ENCODE measurements at regions not wholly inside any gene's neighbourhood (a gene's known extent, or its start where the extent isn't known, plus 50 kb on each side); places are given as distances from the start of the nearest gene placed in this dataset.

DNA sequence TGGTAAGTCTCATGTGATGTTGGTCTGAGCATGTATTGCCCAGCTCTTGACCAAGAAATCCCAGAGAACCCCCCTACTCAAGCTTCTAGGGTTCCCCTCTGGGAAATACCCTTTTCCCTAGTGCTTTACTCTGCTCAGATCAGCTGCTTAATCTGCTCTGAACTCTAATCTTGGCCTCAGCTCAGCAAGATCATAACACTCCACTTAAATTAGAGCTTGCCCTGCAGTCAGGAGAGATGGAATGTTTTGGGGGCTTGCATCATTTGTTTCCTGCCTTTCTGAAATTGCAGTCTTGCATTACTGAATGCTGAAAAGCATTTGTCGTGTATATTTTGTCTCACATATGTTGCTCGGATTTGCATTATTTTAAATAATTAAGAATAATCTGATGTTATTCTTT, 1153.6 kb downstream of the FSTL5 start:
- intact Hi-C loops (cut with micrococcal nuclease), result no loop called here
- no peak overlapping the region for H3K27ac Mint-ChIP-seq (ENCODE audit: low read depth, unreplicated experiment)
- H3K4me1 Mint-ChIP-seq (ENCODE audit: insufficient read depth, unreplicated experiment), result no peaks in the 10 kb centered on the region
- BruUV-seq (replicated peaks), result no TSS peak
- H3K9me3 Mint-ChIP-seq (ENCODE audit: unreplicated experiment), result no peaks in the 10 kb centered on the region
- H3K36me3 Mint-ChIP-seq (ENCODE audit: insufficient read depth, unreplicated experiment), result no peaks in the 10 kb centered on the region
- H3K4me3 Mint-ChIP-seq (ENCODE audit: unreplicated experiment), result no peak overlapping the region
- no peaks in the 10 kb centered on the region for H3K27me3 Mint-ChIP-seq (ENCODE audit: insufficient read depth, unreplicated experiment)
- ChIA-PET CTCF (no interaction called here), POLR2A (no interaction called here)
- DNase-seq (ENCODE audit: unreplicated experiment), result no peak
- TF ChIP-seq CTCF (IDR thresholded peaks at IDR 0.05; ENCODE audit: unreplicated experiment), result no peak
